GM23338 (cell line): ENCODE measurements at regions not wholly inside any gene's neighbourhood (a gene's known extent, or its start where the extent isn't known, plus 50 kb on each side); places are given as distances from the start of the nearest gene placed in this dataset.

Source experiments
- ATAC-seq: fragments of 200-7000 bp; cut with Tn5 transposase; 3 replicates; pipeline ENCODE4 v1.9.1; 2020
- DNase-seq: peaks from one replicate; pipeline ENCODE4 v3.0.0-alpha.2; 2015; ENCODE audit warnings: low spot score
- H2AFZ ChIP-seq: fragments of 200-600 bp; sonication (generic); 2 replicates; pipeline ENCODE4 v1.8.0; 2016; ENCODE audit warnings: antibody characterized with exemption, mild to moderate bottlenecking, moderate library complexity
- H3F3A ChIP-seq: fragments of 200-600 bp; sonication (generic); replicated peaks from 2 replicates; pipeline ENCODE4 v1.8.0; 2017; ENCODE audit warnings: antibody characterized with exemption, mixed run types, low read depth
- H3K27ac ChIP-seq: fragments of 200-600 bp; sonication (generic); 2 replicates; pipeline ENCODE4 v1.6.1; 2016; ENCODE audit warnings: low read depth
- H3K27me3 ChIP-seq: fragments of 200-600 bp; sonication (generic); 2 replicates; pipeline ENCODE4 v1.8.0; 2016; ENCODE audit warnings: mild to moderate bottlenecking, mixed run types, moderate library complexity; ENCODE audit not compliant: insufficient read depth
- H3K36me3 ChIP-seq: fragments of 200-600 bp; sonication (generic); 2 replicates; pipeline ENCODE4 v1.8.0; 2016; ENCODE audit warnings: mild to moderate bottlenecking; ENCODE audit not compliant: insufficient read depth
- H3K4me1 ChIP-seq: fragments of 200-600 bp; sonication (generic); 2 replicates; pipeline ENCODE4 v1.8.0; 2016; ENCODE audit warnings: mild to moderate bottlenecking, moderate library complexity; ENCODE audit not compliant: insufficient read depth
- H3K4me2 ChIP-seq: fragments of 200-600 bp; sonication (generic); 2 replicates; pipeline ENCODE4 v1.7.1; 2017; ENCODE audit warnings: mixed run types
- H3K4me3 ChIP-seq: fragments of 200-600 bp; sonication (generic); 2 replicates; pipeline ENCODE4 v1.6.1; 2016; ENCODE audit warnings: mixed run types
- H3K79me2 ChIP-seq: fragments of 200-600 bp; sonication (generic); replicated peaks from 2 replicates; pipeline ENCODE4 v1.8.0; 2017; ENCODE audit warnings: mild to moderate bottlenecking; ENCODE audit not compliant: insufficient read depth
- H3K9me2 ChIP-seq: fragments of 200-600 bp; sonication (generic); 2 replicates; pipeline ENCODE4 v1.8.0; 2017; ENCODE audit not compliant: insufficient read depth
- H4K20me1 ChIP-seq: fragments of 200-600 bp; sonication (generic); replicated peaks from 2 replicates; pipeline ENCODE4 v1.8.0; 2017; ENCODE audit warnings: mild to moderate bottlenecking; ENCODE audit not compliant: insufficient read depth
- H3K27ac Mint-ChIP-seq: 2 replicates; pipeline ENCODE4 v1.8.0; 2020; ENCODE audit warnings: inconsistent platforms, mild to moderate bottlenecking, moderate library complexity, mixed read lengths
- H3K27me3 Mint-ChIP-seq: 3 replicates; pipeline ENCODE4 v1.8.0; 2022; ENCODE audit warnings: low read depth, mild to moderate bottlenecking, moderate library complexity, mixed read lengths, inconsistent platforms; ENCODE audit not compliant: insufficient read depth, poor library complexity
- H3K36me3 Mint-ChIP-seq: 3 replicates; pipeline ENCODE4 v1.8.0; 2021; ENCODE audit warnings: low read depth, mild to moderate bottlenecking, inconsistent platforms, moderate library complexity, mixed read lengths
- H3K4me1 Mint-ChIP-seq: 3 replicates; pipeline ENCODE4 v1.8.0; 2020; ENCODE audit warnings: mild to moderate bottlenecking, inconsistent platforms, mixed read lengths
- H3K4me3 Mint-ChIP-seq: 3 replicates; pipeline ENCODE4 v1.8.0; 2021; ENCODE audit warnings: moderate library complexity, mild to moderate bottlenecking, inconsistent platforms, mixed read lengths
- H3K9me3 Mint-ChIP-seq: 3 replicates; pipeline ENCODE4 v1.8.0; 2020; ENCODE audit warnings: moderate library complexity, mild to moderate bottlenecking, inconsistent platforms, mixed read lengths
- CREB1 ChIP-seq: fragments of 250-450 bp; sonication (Bioruptor Pico); IDR thresholded peaks from 2 replicates; pipeline ENCODE4 v1.5.0; 2020; ENCODE audit warnings: low read depth, mild to moderate bottlenecking, moderate library complexity
- NANOG ChIP-seq: IDR thresholded peaks from 2 replicates; pipeline ENCODE4 v1.6.1; 2016; ENCODE audit warnings: antibody characterized with exemption, borderline replicate concordance
- POLR2AphosphoS5 ChIP-seq: IDR thresholded peaks from 2 replicates; pipeline ENCODE4 v1.6.1; 2016; ENCODE audit warnings: antibody characterized with exemption, low read depth
- TF ChIP-seq, protein P1 (sequence below): fragments of 250-450 bp; sonication (Bioruptor Pico); IDR thresholded peaks from 2 replicates; pipeline ENCODE4 v1.5.0; 2020; ENCODE audit warnings: mild to moderate bottlenecking, moderate library complexity

- no peak overlapping the region; the same call in 1 of the 2 replicates for H2AFZ ChIP-seq
- H3K4me2 ChIP-seq, result no peak overlapping the region
- no peak for DNase-seq
These were observed 88.0 kb upstream of the SETBP1 start for GRCh38 chr18:44592639-44593038.

More at GRCh38 chr18:44592639-44593038, 88.0 kb upstream of the SETBP1 start:
- Histone ChIP-seq H3K79me2 (no peaks in the 10 kb centered on the region), H4K20me1 (no peaks in the 10 kb centered on the region), H3K4me3 (no peak overlapping the region), H3K36me3 (no peaks in the 10 kb centered on the region), H3K27ac (no peak overlapping the region), H3K27me3 (no peaks in the 10 kb centered on the region), H3K4me1 (no peaks in the 10 kb centered on the region; the same call in 1 of the 2 replicates), H3F3A (no peaks in the 10 kb centered on the region), H3K9me2 (peaks cover 5% of the 10 kb centered on the region; the same call in 1 of the 2 replicates)
- no peak overlapping the region for H3K27ac Mint-ChIP-seq
- H3K36me3 Mint-ChIP-seq, result no peaks in the 10 kb centered on the region
- H3K4me3 Mint-ChIP-seq, result no peak overlapping the region
- H3K4me1 Mint-ChIP-seq, result peaks cover 7% of the 10 kb centered on the region; the same call in 2 of the 3 replicates
- no peaks in the 10 kb centered on the region for H3K27me3 Mint-ChIP-seq
- H3K9me3 Mint-ChIP-seq, result no peaks in the 10 kb centered on the region
- ATAC-seq, result no peak
- TF ChIP-seq, protein P1, sequence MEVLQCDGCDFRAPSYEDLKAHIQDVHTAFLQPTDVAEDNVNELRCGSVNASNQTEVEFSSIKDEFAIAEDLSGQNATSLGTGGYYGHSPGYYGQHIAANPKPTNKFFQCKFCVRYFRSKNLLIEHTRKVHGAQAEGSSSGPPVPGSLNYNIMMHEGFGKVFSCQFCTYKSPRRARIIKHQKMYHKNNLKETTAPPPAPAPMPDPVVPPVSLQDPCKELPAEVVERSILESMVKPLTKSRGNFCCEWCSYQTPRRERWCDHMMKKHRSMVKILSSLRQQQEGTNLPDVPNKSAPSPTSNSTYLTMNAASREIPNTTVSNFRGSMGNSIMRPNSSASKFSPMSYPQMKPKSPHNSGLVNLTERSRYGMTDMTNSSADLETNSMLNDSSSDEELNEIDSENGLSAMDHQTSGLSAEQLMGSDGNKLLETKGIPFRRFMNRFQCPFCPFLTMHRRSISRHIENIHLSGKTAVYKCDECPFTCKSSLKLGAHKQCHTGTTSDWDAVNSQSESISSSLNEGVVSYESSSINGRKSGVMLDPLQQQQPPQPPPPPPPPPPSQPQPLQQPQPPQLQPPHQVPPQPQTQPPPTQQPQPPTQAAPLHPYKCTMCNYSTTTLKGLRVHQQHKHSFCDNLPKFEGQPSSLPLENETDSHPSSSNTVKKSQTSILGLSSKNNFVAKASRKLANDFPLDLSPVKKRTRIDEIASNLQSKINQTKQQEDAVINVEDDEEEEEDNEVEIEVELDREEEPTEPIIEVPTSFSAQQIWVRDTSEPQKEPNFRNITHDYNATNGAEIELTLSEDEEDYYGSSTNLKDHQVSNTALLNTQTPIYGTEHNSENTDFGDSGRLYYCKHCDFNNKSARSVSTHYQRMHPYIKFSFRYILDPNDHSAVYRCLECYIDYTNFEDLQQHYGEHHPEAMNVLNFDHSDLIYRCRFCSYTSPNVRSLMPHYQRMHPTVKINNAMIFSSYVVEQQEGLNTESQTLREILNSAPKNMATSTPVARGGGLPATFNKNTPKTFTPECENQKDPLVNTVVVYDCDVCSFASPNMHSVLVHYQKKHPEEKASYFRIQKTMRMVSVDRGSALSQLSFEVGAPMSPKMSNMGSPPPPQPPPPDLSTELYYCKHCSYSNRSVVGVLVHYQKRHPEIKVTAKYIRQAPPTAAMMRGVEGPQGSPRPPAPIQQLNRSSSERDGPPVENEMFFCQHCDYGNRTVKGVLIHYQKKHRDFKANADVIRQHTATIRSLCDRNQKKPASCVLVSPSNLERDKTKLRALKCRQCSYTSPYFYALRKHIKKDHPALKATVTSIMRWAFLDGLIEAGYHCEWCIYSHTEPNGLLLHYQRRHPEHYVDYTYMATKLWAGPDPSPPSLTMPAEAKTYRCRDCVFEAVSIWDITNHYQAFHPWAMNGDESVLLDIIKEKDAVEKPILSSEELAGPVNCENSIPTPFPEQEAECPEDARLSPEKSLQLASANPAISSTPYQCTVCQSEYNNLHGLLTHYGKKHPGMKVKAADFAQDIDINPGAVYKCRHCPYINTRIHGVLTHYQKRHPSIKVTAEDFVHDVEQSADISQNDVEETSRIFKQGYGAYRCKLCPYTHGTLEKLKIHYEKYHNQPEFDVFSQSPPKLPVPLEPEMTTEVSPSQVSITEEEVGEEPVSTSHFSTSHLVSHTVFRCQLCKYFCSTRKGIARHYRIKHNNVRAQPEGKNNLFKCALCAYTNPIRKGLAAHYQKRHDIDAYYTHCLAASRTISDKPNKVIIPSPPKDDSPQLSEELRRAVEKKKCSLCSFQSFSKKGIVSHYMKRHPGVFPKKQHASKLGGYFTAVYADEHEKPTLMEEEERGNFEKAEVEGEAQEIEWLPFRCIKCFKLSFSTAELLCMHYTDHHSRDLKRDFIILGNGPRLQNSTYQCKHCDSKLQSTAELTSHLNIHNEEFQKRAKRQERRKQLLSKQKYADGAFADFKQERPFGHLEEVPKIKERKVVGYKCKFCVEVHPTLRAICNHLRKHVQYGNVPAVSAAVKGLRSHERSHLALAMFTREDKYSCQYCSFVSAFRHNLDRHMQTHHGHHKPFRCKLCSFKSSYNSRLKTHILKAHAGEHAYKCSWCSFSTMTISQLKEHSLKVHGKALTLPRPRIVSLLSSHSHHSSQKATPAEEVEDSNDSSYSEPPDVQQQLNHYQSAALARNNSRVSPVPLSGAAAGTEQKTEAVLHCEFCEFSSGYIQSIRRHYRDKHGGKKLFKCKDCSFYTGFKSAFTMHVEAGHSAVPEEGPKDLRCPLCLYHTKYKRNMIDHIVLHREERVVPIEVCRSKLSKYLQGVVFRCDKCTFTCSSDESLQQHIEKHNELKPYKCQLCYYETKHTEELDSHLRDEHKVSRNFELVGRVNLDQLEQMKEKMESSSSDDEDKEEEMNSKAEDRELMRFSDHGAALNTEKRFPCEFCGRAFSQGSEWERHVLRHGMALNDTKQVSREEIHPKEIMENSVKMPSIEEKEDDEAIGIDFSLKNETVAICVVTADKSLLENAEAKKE (CRISPR knock-in tag), result no peak
- TF ChIP-seq NANOG (no peak), CREB1 (CRISPR knock-in tag) (no peak), POLR2AphosphoS5 (no peak)
